H9 (cell line): ENCODE measurements at regions not wholly inside any gene's neighbourhood (a gene's known extent, or its start where the extent isn't known, plus 50 kb on each side); places are given as distances from the start of the nearest gene placed in this dataset.

Experiments used
- DNase-seq: peaks from one replicate; pipeline ENCODE4 v3.0.0-alpha.2; 2017
- H2AFZ ChIP-seq: one replicate; pipeline ENCODE4 v1.6.1; 2013; ENCODE audit warnings: mild to moderate bottlenecking, low read length, control low read depth, moderate library complexity
- H2AK5ac ChIP-seq: 2 replicates; pipeline ENCODE4 v1.6.1; 2013; ENCODE audit warnings: low read length, control low read depth, mixed read lengths; ENCODE audit not compliant: insufficient read length
- H2BK120ac ChIP-seq: one replicate; pipeline ENCODE4 v1.6.1; 2013; ENCODE audit warnings: low read depth, mild to moderate bottlenecking, low read length, control low read depth, inconsistent platforms; ENCODE audit not compliant: poor library complexity, severe bottlenecking
- H2BK12ac ChIP-seq: 2 replicates; pipeline ENCODE4 v1.6.1; 2013; ENCODE audit warnings: low read length, control low read depth, mixed read lengths, low read depth; ENCODE audit not compliant: insufficient read length
- H2BK15ac ChIP-seq: 2 replicates; pipeline ENCODE4 v1.6.1; 2013; ENCODE audit warnings: low read depth, low read length, control low read depth
- H2BK20ac ChIP-seq: one replicate; pipeline ENCODE4 v1.6.1; 2013; ENCODE audit warnings: low read depth, mild to moderate bottlenecking, low read length, control low read depth, inconsistent platforms; ENCODE audit not compliant: poor library complexity, severe bottlenecking
- H2BK5ac ChIP-seq: 2 replicates; pipeline ENCODE4 v1.6.1; 2013; ENCODE audit warnings: low read length, control low read depth, mixed read lengths; ENCODE audit not compliant: insufficient read length
- H3K14ac ChIP-seq: 2 replicates; pipeline ENCODE4 v1.6.1; 2013; ENCODE audit warnings: low read length, control low read depth; ENCODE audit not compliant: insufficient read depth
- H3K18ac ChIP-seq: 2 replicates; pipeline ENCODE4 v1.6.1; 2013; ENCODE audit warnings: low read depth, mild to moderate bottlenecking, mixed read lengths, low read length, control low read depth; ENCODE audit not compliant: insufficient read length
- H3K23ac ChIP-seq: 2 replicates; pipeline ENCODE4 v1.6.1; 2013; ENCODE audit warnings: low read length, control low read depth, mixed read lengths, low read depth; ENCODE audit not compliant: insufficient read length
- H3K23me2 ChIP-seq: 2 replicates; pipeline ENCODE4 v1.6.1; 2013; ENCODE audit warnings: low read depth, mild to moderate bottlenecking, mixed read lengths, low read length, control low read depth; ENCODE audit not compliant: insufficient read length, poor library complexity, severe bottlenecking
- H3K27ac ChIP-seq: 2 replicates; pipeline ENCODE4 v1.5.1; 2013; ENCODE audit warnings: low read length, control low read depth, mixed read lengths, low read depth; ENCODE audit not compliant: insufficient read length
- H3K27me3 ChIP-seq: 2 replicates; pipeline ENCODE4 v1.6.1; 2013; ENCODE audit warnings: low read length, control low read depth, inconsistent platforms; ENCODE audit not compliant: insufficient read depth
- H3K4ac ChIP-seq: 2 replicates; pipeline ENCODE4 v1.6.1; 2013; ENCODE audit warnings: low read depth, mild to moderate bottlenecking, control low read depth, inconsistent platforms, low read length, moderate library complexity
- H3K4me1 ChIP-seq: 2 replicates; pipeline ENCODE4 v1.6.1; 2013; ENCODE audit warnings: low read length, control low read depth, inconsistent platforms; ENCODE audit not compliant: insufficient read depth
- H3K4me2 ChIP-seq: 2 replicates; pipeline ENCODE4 v1.6.1; 2013; ENCODE audit warnings: low read length, control low read depth, mixed read lengths; ENCODE audit not compliant: insufficient read length, insufficient read depth
- H3K56ac ChIP-seq: 2 replicates; pipeline ENCODE4 v1.6.1; 2013; ENCODE audit warnings: low read depth, mild to moderate bottlenecking, mixed read lengths, low read length, control low read depth; ENCODE audit not compliant: insufficient read length
- H3K79me1 ChIP-seq: 2 replicates; pipeline ENCODE4 v1.6.1; 2013; ENCODE audit warnings: low read depth, mild to moderate bottlenecking, moderate library complexity, low read length, control low read depth, inconsistent platforms; ENCODE audit not compliant: insufficient read depth, poor library complexity, severe bottlenecking
- H3K79me2 ChIP-seq: 2 replicates; pipeline ENCODE4 v1.6.1; 2013; ENCODE audit warnings: low read length, control low read depth, inconsistent platforms; ENCODE audit not compliant: insufficient read depth
- H3K9ac ChIP-seq: 2 replicates; pipeline ENCODE4 v1.6.1; 2013; ENCODE audit warnings: low read length, control low read depth, mixed read lengths; ENCODE audit not compliant: insufficient read length; ENCODE audit errors: extremely low read depth
- H3K9me3 ChIP-seq: one replicate; pipeline ENCODE4 v1.6.1; 2013; ENCODE audit warnings: low read depth, low read length, inconsistent platforms; ENCODE audit not compliant: control insufficient read depth
- H3T11ph ChIP-seq: one replicate; pipeline ENCODE4 v1.6.1; 2013; ENCODE audit warnings: mild to moderate bottlenecking, low read length, control low read depth, inconsistent platforms
- H4K20me1 ChIP-seq: one replicate; pipeline ENCODE4 v1.6.1; 2013; ENCODE audit not compliant: control insufficient read depth, insufficient read length, insufficient read depth
- H4K5ac ChIP-seq: 2 replicates; pipeline ENCODE4 v1.6.1; 2013; ENCODE audit warnings: low read depth, mild to moderate bottlenecking, mixed read lengths, low read length, control low read depth; ENCODE audit not compliant: insufficient read length
- H4K8ac ChIP-seq: replicated peaks from 2 replicates; pipeline ENCODE4 v1.6.1; 2013; ENCODE audit warnings: low read length, control low read depth, mixed read lengths, low read depth; ENCODE audit not compliant: insufficient read length
- H4K91ac ChIP-seq: 2 replicates; pipeline ENCODE4 v1.6.1; 2013; ENCODE audit warnings: low read depth, mild to moderate bottlenecking, moderate library complexity, mixed read lengths, low read length, control low read depth; ENCODE audit not compliant: insufficient read length
- H3K27ac Mint-ChIP-seq, 3 experiments: 2 replicates in 2 of 3; 3 replicates in 1 of 3; pipeline ENCODE4 v1.8.0; 2020 to 2021; ENCODE audit warnings: mixed read lengths in 3 of 3, mild to moderate bottlenecking in 1 of 3, moderate library complexity in 1 of 3
- H3K27me3 Mint-ChIP-seq: 2 replicates; pipeline ENCODE4 v1.8.0; 2021; ENCODE audit warnings: low read depth, mild to moderate bottlenecking, moderate library complexity, mixed read lengths
- H3K36me3 Mint-ChIP-seq, 3 experiments: 2 replicates in 2 of 3; 3 replicates in 1 of 3; pipeline ENCODE4 v1.8.0; 2020 to 2021; ENCODE audit warnings: low read depth in 3 of 3, mixed read lengths in 3 of 3; ENCODE audit not compliant: insufficient read depth in 1 of 3
- H3K4me1 Mint-ChIP-seq, 2 experiments: 2 replicates each; pipeline ENCODE4 v1.8.0; 2020; ENCODE audit warnings: mixed read lengths in 2 of 2
- H3K4me3 Mint-ChIP-seq, 2 experiments: 2 replicates in 1 of 2; 3 replicates in 1 of 2; pipeline ENCODE4 v1.8.0; 2020 to 2021; ENCODE audit warnings: mild to moderate bottlenecking in 2 of 2, mixed read lengths in 2 of 2, moderate library complexity in 1 of 2
- H3K9me3 Mint-ChIP-seq, 2 experiments: 2 replicates in 1 of 2; 3 replicates in 1 of 2; pipeline ENCODE4 v1.8.0; 2020; ENCODE audit warnings: mild to moderate bottlenecking in 2 of 2, mixed read lengths in 2 of 2, moderate library complexity in 1 of 2
- CTCF ChIP-seq: fragments of 200-600 bp; sonication (generic); conservative IDR thresholded peaks from 3 replicates; pipeline ENCODE4 v1.8.0; 2021; ENCODE audit warnings: antibody characterized with exemption, mild to moderate bottlenecking

GRCh38 chr3:153903430-153903829 is 217.8 kb upstream of the ARHGEF26 start:
- Histone ChIP-seq H2BK120ac (no peak overlapping the region), H3K4me1 (no peaks in the 10 kb centered on the region), H3K9ac (no peak overlapping the region), H3K27me3 (no peaks in the 10 kb centered on the region), H4K91ac (no peak overlapping the region), H3K79me2 (no peaks in the 10 kb centered on the region), H3K79me1 (no peaks in the 10 kb centered on the region), H3K4me2 (no peak overlapping the region), H2AFZ (no peak overlapping the region), H2BK15ac (no peak overlapping the region), H3K14ac (no peak overlapping the region), H2BK5ac (no peak overlapping the region), H2AK5ac (no peak overlapping the region), H3K9me3 (no peaks in the 10 kb centered on the region), H3T11ph (no peak overlapping the region), H4K20me1 (no peaks in the 10 kb centered on the region), H2BK12ac (no peak overlapping the region), H3K18ac (no peak overlapping the region), H4K5ac (no peak overlapping the region), H3K27ac (no peak overlapping the region), H4K8ac (no peak overlapping the region), H3K56ac (no peak overlapping the region), H3K23ac (no peak overlapping the region), H2BK20ac (no peak overlapping the region), H3K23me2 (no peaks in the 10 kb centered on the region), H3K4ac (no peak overlapping the region)
- Mint-ChIP-seq H3K4me3 (no peak overlapping the region), H3K4me1 (no peaks in the 10 kb centered on the region), H3K9me3 (no peaks in the 10 kb centered on the region; a peak in 2 of 5 replicates), H3K36me3 (no peaks in the 10 kb centered on the region), H3K27ac (no peak overlapping the region), H3K27me3 (no peaks in the 10 kb centered on the region)
- DNase-seq: peak; percentile 55
- peak; percentile 56 for TF ChIP-seq CTCF
